Mesothelial cell of epicardium (in vitro differentiated cells): ENCODE measurements at regions not wholly inside any gene's neighbourhood (a gene's known extent, or its start where the extent isn't known, plus 50 kb on each side); places are given as distances from the start of the nearest gene placed in this dataset.
"Not testable (repeated sequence)": the region's sequence is repeated elsewhere in the genome, so short reads cannot be mapped to it uniquely, and the experiment has no call there.

Experiments
- DNase-seq, 2 experiments: peaks; one replicate each; pipeline ENCODE4 v3.0.0; 2021; ENCODE audit warnings: low spot score in 2 of 2; ENCODE audit not compliant: unreplicated experiment in 2 of 2
- H3K27ac Mint-ChIP-seq: 2 replicates; pipeline ENCODE4 v1.8.0; 2021; ENCODE audit warnings: mixed read lengths
- H3K27me3 Mint-ChIP-seq: 2 replicates; pipeline ENCODE4 v1.8.0; 2021; ENCODE audit warnings: low read depth, mixed read lengths
- H3K36me3 Mint-ChIP-seq: 2 replicates; pipeline ENCODE4 v1.8.0; 2021; ENCODE audit warnings: mixed read lengths
- H3K4me1 Mint-ChIP-seq: 2 replicates; pipeline ENCODE4 v1.8.0; 2021; ENCODE audit warnings: mixed read lengths
- H3K4me3 Mint-ChIP-seq: 2 replicates; pipeline ENCODE4 v1.8.0; 2021; ENCODE audit warnings: mild to moderate bottlenecking, moderate library complexity, mixed read lengths
- H3K9me3 Mint-ChIP-seq: 2 replicates; pipeline ENCODE4 v1.8.0; 2021; ENCODE audit warnings: mixed read lengths
- TF ChIP-seq, protein P1 (sequence below): fragments of 200-600 bp; sonication (generic); IDR thresholded peaks from one replicate; pipeline ENCODE4 v1.5.0; 2021; ENCODE audit warnings: antibody characterized with exemption; ENCODE audit not compliant: unreplicated experiment

DNA sequence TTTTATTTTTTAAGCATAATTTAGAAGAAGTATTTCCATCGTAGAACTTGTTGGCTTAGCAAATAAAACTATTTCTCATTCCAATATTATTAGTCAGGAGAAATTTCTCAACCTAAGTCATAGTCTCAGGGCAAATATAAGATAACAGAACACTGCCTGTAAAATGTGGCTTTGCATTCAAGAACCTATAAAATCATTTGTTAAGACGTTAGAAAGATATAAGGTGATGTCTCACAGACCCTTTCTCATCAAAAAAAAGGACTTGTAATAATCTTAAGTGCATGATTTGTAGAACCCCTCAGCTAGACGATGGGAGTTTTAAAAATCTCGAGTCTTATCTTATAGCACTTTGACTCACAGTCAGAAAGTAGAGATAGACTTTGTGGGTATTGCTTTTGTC is 314.7 kb upstream of the CFAP20DC start:
- Mint-ChIP-seq H3K9me3 (peaks cover 27% of the 10 kb centered on the region), H3K27ac (no peak overlapping the region), H3K4me3 (no peak overlapping the region), H3K36me3 (no peaks in the 10 kb centered on the region), H3K4me1 (peaks cover 5% of the 10 kb centered on the region), H3K27me3 (peaks cover 2% of the 10 kb centered on the region)
- TF ChIP-seq, protein P1, sequence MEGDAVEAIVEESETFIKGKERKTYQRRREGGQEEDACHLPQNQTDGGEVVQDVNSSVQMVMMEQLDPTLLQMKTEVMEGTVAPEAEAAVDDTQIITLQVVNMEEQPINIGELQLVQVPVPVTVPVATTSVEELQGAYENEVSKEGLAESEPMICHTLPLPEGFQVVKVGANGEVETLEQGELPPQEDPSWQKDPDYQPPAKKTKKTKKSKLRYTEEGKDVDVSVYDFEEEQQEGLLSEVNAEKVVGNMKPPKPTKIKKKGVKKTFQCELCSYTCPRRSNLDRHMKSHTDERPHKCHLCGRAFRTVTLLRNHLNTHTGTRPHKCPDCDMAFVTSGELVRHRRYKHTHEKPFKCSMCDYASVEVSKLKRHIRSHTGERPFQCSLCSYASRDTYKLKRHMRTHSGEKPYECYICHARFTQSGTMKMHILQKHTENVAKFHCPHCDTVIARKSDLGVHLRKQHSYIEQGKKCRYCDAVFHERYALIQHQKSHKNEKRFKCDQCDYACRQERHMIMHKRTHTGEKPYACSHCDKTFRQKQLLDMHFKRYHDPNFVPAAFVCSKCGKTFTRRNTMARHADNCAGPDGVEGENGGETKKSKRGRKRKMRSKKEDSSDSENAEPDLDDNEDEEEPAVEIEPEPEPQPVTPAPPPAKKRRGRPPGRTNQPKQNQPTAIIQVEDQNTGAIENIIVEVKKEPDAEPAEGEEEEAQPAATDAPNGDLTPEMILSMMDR: no peak
- no peak for DNase-seq

- not testable (repeated sequence) for DNase-seq, H3K27ac Mint-ChIP-seq, H3K4me3 Mint-ChIP-seq, H3K27me3 Mint-ChIP-seq, H3K36me3 Mint-ChIP-seq, H3K4me1 Mint-ChIP-seq
- H3K9me3 Mint-ChIP-seq: peaks cover 47% of the 10 kb centered on the region
Measured at GRCh38 chr3:59360312-59360711, 310.5 kb upstream of the CFAP20DC start.

- Mint-ChIP-seq H3K27me3 (peaks cover 21% of the 10 kb centered on the region), H3K9me3 (peaks cover 3% of the 10 kb centered on the region), H3K4me3 (no peak overlapping the region), H3K36me3 (no peaks in the 10 kb centered on the region), H3K27ac (no peak overlapping the region), H3K4me1 (no peaks in the 10 kb centered on the region)
- TF ChIP-seq, protein P1: no peak
- no peak for DNase-seq
Measured at GRCh38 chr3:59341459-59341858, 291.6 kb upstream of the CFAP20DC start.

DNA sequence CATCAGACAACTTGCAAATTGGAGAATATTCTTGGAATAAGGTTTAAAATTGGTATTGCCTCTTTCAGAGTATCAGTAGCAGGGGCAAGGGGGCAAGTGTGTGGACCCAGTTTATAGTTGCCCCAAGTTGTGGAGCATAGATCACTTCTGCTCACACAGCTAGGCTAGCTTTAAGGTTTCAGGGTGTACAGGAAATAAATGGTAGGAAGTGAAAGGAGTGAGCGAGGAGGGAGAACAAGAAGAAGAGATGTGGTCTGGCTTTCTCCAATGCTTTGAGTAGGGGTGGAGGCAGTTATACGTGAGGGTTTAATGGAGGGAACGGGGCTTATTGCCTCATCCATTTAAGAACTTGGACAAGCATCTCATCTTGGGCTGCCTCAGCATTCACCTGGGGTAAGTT is 290.0 kb upstream of the CFAP20DC start:
- DNase-seq: no peak
- Mint-ChIP-seq H3K36me3 (no peaks in the 10 kb centered on the region), H3K4me3 (no peak overlapping the region), H3K27me3 (peaks cover 17% of the 10 kb centered on the region), H3K9me3 (no peaks in the 10 kb centered on the region), H3K27ac (no peak overlapping the region), H3K4me1 (no peaks in the 10 kb centered on the region)
- TF ChIP-seq, protein P1: no peak

GRCh38 chr3:59338934-59339333 is 289.1 kb upstream of the CFAP20DC start:
- TF ChIP-seq, protein P1: no peak
- no peak for DNase-seq
- Mint-ChIP-seq H3K27ac (no peak overlapping the region), H3K9me3 (peaks cover 2% of the 10 kb centered on the region), H3K36me3 (no peaks in the 10 kb centered on the region), H3K4me1 (no peaks in the 10 kb centered on the region), H3K27me3 (peaks cover 17% of the 10 kb centered on the region), H3K4me3 (no peak overlapping the region)

DNA sequence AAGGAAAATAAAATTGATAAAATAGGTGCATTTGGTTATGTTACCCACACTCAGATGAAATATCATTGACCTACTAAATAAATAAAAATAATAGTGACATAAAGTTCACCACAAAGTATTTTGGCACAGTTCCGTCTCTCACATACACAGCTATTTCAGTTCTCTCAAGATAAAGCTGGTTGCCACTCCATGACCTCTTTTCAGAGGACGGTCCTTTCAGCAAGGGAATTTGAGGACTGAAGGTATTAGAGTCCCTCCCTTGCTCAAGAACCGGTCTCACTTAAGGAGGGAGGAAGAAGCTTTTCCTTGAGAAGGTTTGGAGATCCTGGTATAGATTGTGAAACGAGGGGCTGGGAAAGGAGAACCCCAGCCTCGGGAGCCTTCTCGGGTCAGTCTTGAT is 285.5 kb upstream of the CFAP20DC start:
- Mint-ChIP-seq H3K36me3 (no peaks in the 10 kb centered on the region), H3K4me3 (no peak overlapping the region), H3K27me3 (peaks cover 11% of the 10 kb centered on the region), H3K27ac (no peak overlapping the region), H3K9me3 (peaks cover 12% of the 10 kb centered on the region), H3K4me1 (peaks cover 2% of the 10 kb centered on the region)
- DNase-seq: no peak
- TF ChIP-seq, protein P1: no peak
